ENCODE measurements at regions not wholly inside any gene's neighbourhood (a gene's known extent, or its start where the extent isn't known, plus 50 kb on each side); places are given as distances from the start of the nearest gene placed in this dataset.

DNA sequence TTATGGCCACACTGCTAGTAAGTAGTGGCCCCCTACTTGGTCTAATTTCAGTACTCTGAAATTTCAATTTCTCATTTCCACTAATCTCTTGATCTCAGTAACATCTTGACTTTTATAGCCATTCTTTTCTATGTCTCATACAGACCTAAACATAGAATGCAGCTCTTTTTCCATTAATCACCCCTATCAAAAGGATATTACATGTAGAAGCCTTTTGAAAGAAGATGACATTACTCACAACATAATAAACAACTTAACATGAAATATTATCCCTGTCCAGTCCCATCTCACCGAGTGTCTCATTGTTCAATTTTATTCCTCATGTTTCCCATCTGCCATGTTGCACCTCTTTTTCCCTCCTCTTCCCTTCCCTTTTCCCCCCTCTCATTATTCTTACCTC is 81.1 kb upstream of the KLHL13 start:
- TF ChIP-seq, protein P1, sequence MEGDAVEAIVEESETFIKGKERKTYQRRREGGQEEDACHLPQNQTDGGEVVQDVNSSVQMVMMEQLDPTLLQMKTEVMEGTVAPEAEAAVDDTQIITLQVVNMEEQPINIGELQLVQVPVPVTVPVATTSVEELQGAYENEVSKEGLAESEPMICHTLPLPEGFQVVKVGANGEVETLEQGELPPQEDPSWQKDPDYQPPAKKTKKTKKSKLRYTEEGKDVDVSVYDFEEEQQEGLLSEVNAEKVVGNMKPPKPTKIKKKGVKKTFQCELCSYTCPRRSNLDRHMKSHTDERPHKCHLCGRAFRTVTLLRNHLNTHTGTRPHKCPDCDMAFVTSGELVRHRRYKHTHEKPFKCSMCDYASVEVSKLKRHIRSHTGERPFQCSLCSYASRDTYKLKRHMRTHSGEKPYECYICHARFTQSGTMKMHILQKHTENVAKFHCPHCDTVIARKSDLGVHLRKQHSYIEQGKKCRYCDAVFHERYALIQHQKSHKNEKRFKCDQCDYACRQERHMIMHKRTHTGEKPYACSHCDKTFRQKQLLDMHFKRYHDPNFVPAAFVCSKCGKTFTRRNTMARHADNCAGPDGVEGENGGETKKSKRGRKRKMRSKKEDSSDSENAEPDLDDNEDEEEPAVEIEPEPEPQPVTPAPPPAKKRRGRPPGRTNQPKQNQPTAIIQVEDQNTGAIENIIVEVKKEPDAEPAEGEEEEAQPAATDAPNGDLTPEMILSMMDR (IDR thresholded peaks at IDR 0.05; ENCODE audit: control insufficient read depth, insufficient read depth, low read depth, low read length, missing control alignments), result no peak
- DNase-seq (ENCODE audit: low read depth), result no peak
- no peak overlapping the region for H3K4me3 ChIP-seq (ENCODE audit: control insufficient read depth, low read depth, low read length)

DNA sequence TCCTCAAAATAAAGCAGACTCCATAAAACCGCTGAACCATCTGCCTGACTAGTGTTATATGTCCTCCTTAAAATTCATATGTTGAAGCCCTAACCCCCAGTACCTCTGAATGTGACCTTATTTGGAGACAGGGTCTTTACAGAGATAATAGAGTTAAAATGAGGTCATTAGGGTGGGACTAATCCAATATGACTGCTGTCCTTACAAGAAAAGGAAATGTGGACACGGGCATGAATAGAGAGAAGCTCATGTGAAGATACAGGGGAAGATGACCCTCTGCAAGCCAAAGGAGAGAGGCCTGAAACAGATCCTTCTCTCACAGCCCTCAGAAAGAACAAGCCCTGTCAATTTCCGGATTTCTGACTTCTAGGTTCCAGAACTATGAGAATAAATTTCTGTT is 82.0 kb upstream of the KLHL13 start:
- DNase-seq (ENCODE audit: low read depth), result no peak
- H3K4me3 ChIP-seq (ENCODE audit: control insufficient read depth, low read depth, low read length), result no peak overlapping the region

DNA sequence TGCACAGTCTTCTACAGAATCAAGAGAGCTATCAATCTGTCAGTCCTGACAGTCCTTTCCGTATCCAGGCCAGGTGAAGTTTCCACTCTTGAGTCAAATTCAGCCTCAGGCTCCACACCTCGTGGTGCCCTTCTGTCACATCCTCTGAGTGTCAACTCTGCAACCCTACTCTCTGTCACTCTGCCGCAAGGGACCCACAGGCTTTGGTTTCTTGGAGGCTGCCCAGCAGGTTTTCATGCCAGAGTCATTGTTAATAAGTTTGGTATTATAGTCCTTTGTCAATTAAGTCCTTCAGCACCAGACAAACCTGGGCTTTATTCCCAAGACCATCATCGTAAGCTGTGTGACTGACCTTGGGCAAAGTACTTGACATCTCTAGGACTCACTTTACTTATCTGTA is 83.4 kb upstream of the KLHL13 start:
- no peak overlapping the region for H3K4me3 ChIP-seq (ENCODE audit: control insufficient read depth, low read depth, low read length)
- TF ChIP-seq, protein P1 (IDR thresholded peaks at IDR 0.05; ENCODE audit: control insufficient read depth, insufficient read depth, low read depth, low read length, missing control alignments), result no peak
- DNase-seq (ENCODE audit: low read depth), result no peak

More for the DNA sequence above, 82.0 kb upstream of the KLHL13 start:
- TF ChIP-seq, protein P1 (IDR thresholded peaks at IDR 0.05; ENCODE audit: control insufficient read depth, insufficient read depth, low read depth, low read length, missing control alignments), result no peak

GRCh38 chrX:118205421-118206395 is 89.1 kb upstream of the KLHL13 start:
- no peak overlapping the region for H3K4me3 ChIP-seq (ENCODE audit: control insufficient read depth, low read depth, low read length)
- DNase-seq (ENCODE audit: low read depth), result no peak
- TF ChIP-seq, protein P1 (IDR thresholded peaks at IDR 0.05; ENCODE audit: control insufficient read depth, insufficient read depth, low read depth, low read length, missing control alignments), result no peak

DNA sequence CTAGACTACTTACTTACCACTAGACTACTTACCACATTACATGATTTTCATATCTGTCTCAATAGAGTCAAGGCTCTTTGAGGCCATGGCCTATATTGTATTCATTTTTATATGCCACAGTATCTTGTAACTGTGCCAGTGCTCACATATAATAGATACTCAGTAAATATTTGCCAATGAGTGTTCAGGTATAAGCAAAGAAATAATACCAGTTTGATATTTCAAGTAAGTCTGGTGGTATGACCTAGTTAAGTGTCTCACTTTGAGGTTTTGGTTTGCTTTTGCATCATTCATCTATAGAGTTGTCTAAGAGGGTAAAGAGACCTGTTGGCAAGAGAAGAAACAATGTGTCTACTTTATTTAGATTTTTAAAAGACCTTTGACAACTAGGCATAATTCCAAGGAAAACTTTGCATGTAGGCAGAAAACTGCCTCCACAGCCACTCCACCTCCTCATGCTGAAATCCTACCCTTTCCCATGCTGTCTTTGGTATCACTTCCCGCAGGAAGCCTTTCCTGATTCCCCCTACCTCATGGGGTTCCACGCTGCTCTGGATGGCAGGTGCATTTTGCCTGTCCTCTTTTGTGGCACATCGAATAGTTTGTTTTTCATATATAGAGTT is 91.3 kb upstream of the KLHL13 start:
- H3K4me3 ChIP-seq (ENCODE audit: control insufficient read depth, low read depth, low read length), result no peak overlapping the region
- TF ChIP-seq, protein P1 (IDR thresholded peaks at IDR 0.05; ENCODE audit: control insufficient read depth, insufficient read depth, low read depth, low read length, missing control alignments), result no peak
- DNase-seq (ENCODE audit: low read depth), result no peak

DNA sequence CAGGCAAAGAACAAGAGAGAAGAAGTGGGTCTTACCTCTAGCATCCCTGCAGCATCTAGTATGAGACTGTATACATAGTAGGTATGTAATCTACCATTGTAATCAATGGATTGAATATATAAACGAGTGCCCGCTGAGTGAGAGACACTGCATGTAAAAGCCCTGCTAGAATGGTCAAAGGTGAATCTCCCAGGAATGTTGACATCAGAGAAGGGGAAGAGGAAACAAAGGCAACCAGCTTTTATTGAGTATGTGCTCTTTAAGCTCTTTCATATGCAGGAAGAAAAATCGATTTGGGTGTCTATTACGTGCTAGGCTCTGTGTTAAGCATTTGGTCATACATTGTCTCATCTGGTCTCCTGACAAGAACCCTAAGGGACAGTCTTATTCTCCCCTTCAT is 91.9 kb upstream of the KLHL13 start:
- H3K4me3 ChIP-seq (ENCODE audit: control insufficient read depth, low read depth, low read length), result no peak overlapping the region
- no peak for DNase-seq (ENCODE audit: low read depth)
- TF ChIP-seq, protein P1 (IDR thresholded peaks at IDR 0.05; ENCODE audit: control insufficient read depth, insufficient read depth, low read depth, low read length, missing control alignments), result no peak
